PC-3 (cell line): ENCODE measurements at regions not wholly inside any gene's neighbourhood (a gene's known extent, or its start where the extent isn't known, plus 50 kb on each side); places are given as distances from the start of the nearest gene placed in this dataset.

ENCODE experiments used
- ATAC-seq: fragments of 200-7000 bp; cut with Tn5 transposase; 2 replicates; pipeline ENCODE4 v1.9.1; 2020; ENCODE audit warnings: mild to moderate bottlenecking, moderate library complexity
- BruUV-seq: library from RNA; stranded (reverse); fragments of 400-500 nt; replicated peaks from 2 replicates; lab custom pipeline; 2021; lab: Mats Ljungman, UMichigan
- CTCF ChIA-PET: fragments of 300-600 bp; sonication (Branson Sonifier 250); formaldehyde crosslinking; loops from one replicate; lab custom pipeline; 2022; ENCODE audit warnings: antibody characterized with exemption; lab: Charles Lee
- POLR2A ChIA-PET: fragments of 300-600 bp; sonication (Branson Sonifier 250); formaldehyde crosslinking; loops from one replicate; lab custom pipeline; 2022; ENCODE audit warnings: antibody characterized with exemption; ENCODE audit not compliant: unreplicated experiment; lab: Charles Lee
- DNase-seq: peaks from one replicate; pipeline ENCODE4 v3.0.0-alpha.2; 2015
- H2AFZ ChIP-seq: fragments of 300-600 bp; sonication (generic); 2 replicates; pipeline ENCODE4 v1.6.0; 2016; ENCODE audit warnings: antibody characterized with exemption, low read length
- H3F3A ChIP-seq: fragments of 300-600 bp; sonication (generic); one replicate; pipeline ENCODE4 v1.6.0; 2017; ENCODE audit warnings: antibody characterized with exemption, low read length, control low read depth, mild to moderate bottlenecking; ENCODE audit not compliant: unreplicated experiment
- H3K27ac ChIP-seq: fragments of 300-600 bp; sonication (generic); 2 replicates; pipeline ENCODE4 v1.5.1; 2016; ENCODE audit warnings: mild to moderate bottlenecking, low read length
- H3K27me3 ChIP-seq: fragments of 300-600 bp; sonication (generic); 2 replicates; pipeline ENCODE4 v1.6.1; 2016; ENCODE audit warnings: low read length, mixed read lengths
- H3K36me3 ChIP-seq: fragments of 300-600 bp; sonication (generic); 2 replicates; pipeline ENCODE4 v1.6.1; 2016; ENCODE audit warnings: low read depth, mixed run types, low read length, mixed read lengths
- H3K4me1 ChIP-seq: fragments of 300-600 bp; sonication (generic); 2 replicates; pipeline ENCODE4 v1.5.1; 2016; ENCODE audit warnings: low read length; ENCODE audit not compliant: insufficient read depth
- H3K4me2 ChIP-seq: fragments of 300-600 bp; sonication (generic); 2 replicates; pipeline ENCODE4 v1.6.0; 2016; ENCODE audit warnings: low read length
- H3K4me3 ChIP-seq: fragments of 300-600 bp; sonication (generic); 2 replicates; pipeline ENCODE4 v1.5.1; 2016; ENCODE audit warnings: mild to moderate bottlenecking, low read length, mixed read lengths
- H3K79me2 ChIP-seq: fragments of 300-600 bp; sonication (generic); 2 replicates; pipeline ENCODE4 v1.6.1; 2017; ENCODE audit warnings: low read length, mixed read lengths
- H3K9ac ChIP-seq: fragments of 300-600 bp; sonication (generic); 2 replicates; pipeline ENCODE4 v1.6.0; 2016; ENCODE audit warnings: mild to moderate bottlenecking, low read length
- H3K9me2 ChIP-seq: fragments of 300-600 bp; sonication (generic); replicated peaks from 2 replicates; pipeline ENCODE4 v1.6.1; 2016; ENCODE audit warnings: mixed run types, low read length, mixed read lengths
- H3K9me3 ChIP-seq: fragments of 300-600 bp; sonication (generic); 2 replicates; pipeline ENCODE4 v1.6.1; 2016; ENCODE audit warnings: low read length, mixed read lengths
- H4K20me1 ChIP-seq: fragments of 300-600 bp; sonication (generic); 2 replicates; pipeline ENCODE4 v1.6.1; 2016; ENCODE audit warnings: low read length, mixed read lengths
- EZH2 ChIP-seq: fragments of 300-600 bp; sonication (generic); IDR thresholded peaks from one replicate; pipeline ENCODE4 v1.6.1; 2017; ENCODE audit warnings: antibody characterized with exemption, mild to moderate bottlenecking, low read length; ENCODE audit not compliant: unreplicated experiment
- EZH2phosphoT487 ChIP-seq: fragments of 300-600 bp; sonication (generic); IDR thresholded peaks from 2 replicates; pipeline ENCODE4 v1.6.1; 2018; ENCODE audit warnings: mild to moderate bottlenecking, antibody characterized with exemption, low read length, borderline replicate concordance
- intact Hi-C: fragments of 100-400 bp; cut with micrococcal nuclease; formaldehyde crosslinking; loops from 2 replicates; pipeline ENCODE4 v1.9.0; 2023
- TF ChIP-seq, protein P1 (sequence below): fragments of 300-600 bp; sonication (generic); conservative IDR thresholded peaks from 2 replicates; pipeline ENCODE4 v1.5.1; 2017; ENCODE audit warnings: antibody characterized with exemption, low read depth, mild to moderate bottlenecking, low read length

DNA sequence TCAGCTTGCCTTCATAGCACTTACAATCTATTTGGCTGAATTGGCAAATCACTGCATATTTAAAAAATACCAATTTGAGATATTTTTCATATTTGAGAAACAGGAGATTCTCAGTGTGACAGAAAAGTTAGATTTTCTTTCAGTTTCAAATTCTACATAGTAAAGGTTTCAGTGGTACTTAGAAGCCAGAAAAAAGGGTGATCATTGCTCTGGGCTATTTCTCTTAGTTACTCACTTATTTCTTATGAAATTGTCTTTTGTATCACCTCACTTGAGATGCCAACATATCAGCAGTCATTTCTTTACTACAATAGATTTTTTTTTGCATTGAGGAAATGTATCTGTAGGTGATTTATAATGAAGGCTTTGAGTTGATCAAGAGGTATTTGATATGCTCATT is 478.2 kb downstream of the GATA3 start:
- no peak for TF ChIP-seq EZH2phosphoT487
- no peak for TF ChIP-seq EZH2
- TF ChIP-seq, protein P1, sequence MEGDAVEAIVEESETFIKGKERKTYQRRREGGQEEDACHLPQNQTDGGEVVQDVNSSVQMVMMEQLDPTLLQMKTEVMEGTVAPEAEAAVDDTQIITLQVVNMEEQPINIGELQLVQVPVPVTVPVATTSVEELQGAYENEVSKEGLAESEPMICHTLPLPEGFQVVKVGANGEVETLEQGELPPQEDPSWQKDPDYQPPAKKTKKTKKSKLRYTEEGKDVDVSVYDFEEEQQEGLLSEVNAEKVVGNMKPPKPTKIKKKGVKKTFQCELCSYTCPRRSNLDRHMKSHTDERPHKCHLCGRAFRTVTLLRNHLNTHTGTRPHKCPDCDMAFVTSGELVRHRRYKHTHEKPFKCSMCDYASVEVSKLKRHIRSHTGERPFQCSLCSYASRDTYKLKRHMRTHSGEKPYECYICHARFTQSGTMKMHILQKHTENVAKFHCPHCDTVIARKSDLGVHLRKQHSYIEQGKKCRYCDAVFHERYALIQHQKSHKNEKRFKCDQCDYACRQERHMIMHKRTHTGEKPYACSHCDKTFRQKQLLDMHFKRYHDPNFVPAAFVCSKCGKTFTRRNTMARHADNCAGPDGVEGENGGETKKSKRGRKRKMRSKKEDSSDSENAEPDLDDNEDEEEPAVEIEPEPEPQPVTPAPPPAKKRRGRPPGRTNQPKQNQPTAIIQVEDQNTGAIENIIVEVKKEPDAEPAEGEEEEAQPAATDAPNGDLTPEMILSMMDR, result no peak
- peaks cover 51% of the 10 kb centered on the region for H3K27me3 ChIP-seq
- intact Hi-C loops, result no loop called here
- H3K9me3 ChIP-seq, result no peaks in the 10 kb centered on the region
- H2AFZ ChIP-seq, result no peak overlapping the region
- H4K20me1 ChIP-seq, result no peaks in the 10 kb centered on the region
- ATAC-seq, result no peak
- no peaks in the 10 kb centered on the region for H3K4me1 ChIP-seq
- H3K4me2 ChIP-seq, result no peak overlapping the region
- no peaks in the 10 kb centered on the region for H3F3A ChIP-seq
- no peaks in the 10 kb centered on the region for H3K36me3 ChIP-seq
- H3K4me3 ChIP-seq, result no peak overlapping the region
- POLR2A ChIA-PET, result no interaction called here
- H3K9ac ChIP-seq, result no peak overlapping the region
- CTCF ChIA-PET, result no interaction called here
- H3K9me2 ChIP-seq, result no peaks in the 10 kb centered on the region
- BruUV-seq, result no TSS peak
- DNase-seq, result no peak
- no peaks in the 10 kb centered on the region for H3K79me2 ChIP-seq
- no peak overlapping the region for H3K27ac ChIP-seq

DNA sequence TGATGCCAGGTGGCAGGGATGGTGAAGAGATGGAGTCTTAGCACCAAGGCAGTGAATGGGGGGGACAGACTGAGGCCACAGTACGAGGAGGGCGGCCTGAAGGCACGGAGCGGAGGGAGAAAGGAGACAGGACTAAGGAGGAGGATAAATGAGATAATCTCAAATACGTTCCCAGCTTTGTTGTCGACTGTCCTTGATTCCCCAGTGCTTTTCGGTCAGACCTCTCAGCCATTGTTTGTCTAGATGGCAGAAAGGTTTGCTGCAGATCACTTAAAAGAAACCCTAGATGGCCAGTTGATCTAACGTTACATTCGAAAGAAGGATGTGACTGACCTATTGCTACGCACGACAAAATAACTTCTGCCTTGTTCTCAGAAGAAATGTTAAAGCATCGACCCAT is 479.0 kb downstream of the GATA3 start:
- no TSS peak for BruUV-seq
- no peak for DNase-seq
- Histone ChIP-seq H4K20me1 (no peaks in the 10 kb centered on the region), H3K4me1 (no peaks in the 10 kb centered on the region), H3K9me3 (no peaks in the 10 kb centered on the region), H3K27ac (no peak overlapping the region), H3K27me3 (peaks cover 51% of the 10 kb centered on the region), H3K4me2 (0 out of 2 replicates have a peak overlapping the region, but pooled peaks have one; percentile 53), H3K36me3 (no peaks in the 10 kb centered on the region), H3K79me2 (no peaks in the 10 kb centered on the region), H3K9ac (no peak overlapping the region), H3F3A (no peaks in the 10 kb centered on the region), H3K4me3 (no peak overlapping the region), H2AFZ (no peak overlapping the region), H3K9me2 (no peaks in the 10 kb centered on the region)
- ChIA-PET CTCF (no interaction called here), POLR2A (no interaction called here)
- TF ChIP-seq, protein P1, result no peak
- TF ChIP-seq EZH2 (no peak), EZH2phosphoT487 (no peak)
- intact Hi-C loops, result no loop called here
- ATAC-seq, result no peak

DNA sequence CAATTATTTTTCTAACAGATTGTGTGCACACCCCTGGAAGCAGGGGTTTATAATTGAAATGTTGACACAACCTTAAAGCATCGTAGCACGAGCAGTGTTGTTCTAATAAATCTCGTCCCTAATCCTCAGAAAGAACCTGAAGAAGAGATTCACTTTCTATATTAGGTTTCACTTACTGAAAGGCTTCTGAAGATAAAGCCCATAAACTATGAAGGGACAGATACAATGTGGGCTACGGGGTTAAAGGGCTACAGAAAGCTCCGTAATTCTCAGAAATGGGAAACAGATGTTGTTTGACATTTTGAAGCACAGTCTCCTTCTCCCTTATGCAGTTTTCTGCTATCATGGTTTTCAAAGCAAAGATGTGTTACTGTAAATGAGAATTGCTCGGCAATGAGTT is 479.6 kb downstream of the GATA3 start:
- Histone ChIP-seq H3K9me2 (no peaks in the 10 kb centered on the region), H4K20me1 (no peaks in the 10 kb centered on the region), H3K4me1 (no peaks in the 10 kb centered on the region), H3K4me3 (peak overlapping the region; percentile 18; the same call in 1 of the 2 replicates), H3K9ac (no peak overlapping the region), H3F3A (no peaks in the 10 kb centered on the region), H3K9me3 (no peaks in the 10 kb centered on the region), H3K79me2 (no peaks in the 10 kb centered on the region), H3K27ac (no peak overlapping the region), H3K4me2 (peak overlapping the region; percentile 53), H2AFZ (no peak overlapping the region), H3K27me3 (peaks cover 51% of the 10 kb centered on the region), H3K36me3 (no peaks in the 10 kb centered on the region)
- CTCF ChIA-PET, result no interaction called here
- no peak for DNase-seq
- no peak for ATAC-seq
- TF ChIP-seq EZH2 (no peak), EZH2phosphoT487 (no peak)
- TF ChIP-seq, protein P1, result no peak
- POLR2A ChIA-PET, result no interaction called here
- no TSS peak for BruUV-seq
- intact Hi-C loops, result no loop called here
